ENCODE measurements at regions not wholly inside any gene's neighbourhood (a gene's known extent, or its start where the extent isn't known, plus 50 kb on each side); places are given as distances from the start of the nearest gene placed in this dataset.

- peaks cover 2% of the 10 kb centered on the region for H3K36me3 Mint-ChIP-seq (ENCODE audit: insufficient read depth)
- H3K27ac Mint-ChIP-seq: no peak overlapping the region
- H3K4me1 Mint-ChIP-seq (ENCODE audit: low read depth): peaks cover 1% of the 10 kb centered on the region
- DNase-seq (ENCODE audit: low spot score, unreplicated experiment): no peak
- no peak for TF ChIP-seq CTCF (IDR thresholded peaks at IDR 0.05; ENCODE audit: unreplicated experiment)
- no peak overlapping the region for H3K4me3 Mint-ChIP-seq (ENCODE audit: low read depth)
- H3K9me3 Mint-ChIP-seq (ENCODE audit: low read depth): peaks cover 13% of the 10 kb centered on the region
- H3K27me3 Mint-ChIP-seq: no peaks in the 10 kb centered on the region
Measured at GRCh38 chr3:111472556-111472955, 69.4 kb upstream of the CD96 start.

- no peak overlapping the region for H3K27ac Mint-ChIP-seq
Measured at GRCh38 chr3:111473550-111473949, 68.4 kb upstream of the CD96 start.

GRCh38 chr3:111476701-111477100 is 65.3 kb upstream of the CD96 start:
- H3K27me3 Mint-ChIP-seq: no peaks in the 10 kb centered on the region
- H3K36me3 Mint-ChIP-seq (ENCODE audit: insufficient read depth): no peaks in the 10 kb centered on the region
- peaks cover 1% of the 10 kb centered on the region for H3K4me1 Mint-ChIP-seq (ENCODE audit: low read depth)
- no peak overlapping the region for H3K27ac Mint-ChIP-seq
- no peaks in the 10 kb centered on the region for H3K9me3 Mint-ChIP-seq (ENCODE audit: low read depth)
- no peak for TF ChIP-seq CTCF (IDR thresholded peaks at IDR 0.05; ENCODE audit: unreplicated experiment)
- H3K4me3 Mint-ChIP-seq (ENCODE audit: low read depth): no peak overlapping the region
- no peak for DNase-seq (ENCODE audit: low spot score, unreplicated experiment)

More at GRCh38 chr3:111473550-111473949, 68.4 kb upstream of the CD96 start:
- H3K27me3 Mint-ChIP-seq: no peaks in the 10 kb centered on the region
- H3K4me1 Mint-ChIP-seq (ENCODE audit: low read depth): peaks cover 1% of the 10 kb centered on the region
- H3K36me3 Mint-ChIP-seq (ENCODE audit: insufficient read depth): peaks cover 2% of the 10 kb centered on the region
- no peak for DNase-seq (ENCODE audit: low spot score, unreplicated experiment)
- peaks cover 13% of the 10 kb centered on the region for H3K9me3 Mint-ChIP-seq (ENCODE audit: low read depth)
- H3K4me3 Mint-ChIP-seq (ENCODE audit: low read depth): no peak overlapping the region
- no peak for TF ChIP-seq CTCF (IDR thresholded peaks at IDR 0.05; ENCODE audit: unreplicated experiment)

- Mint-ChIP-seq H3K36me3 (ENCODE audit: insufficient read depth) (no peaks in the 10 kb centered on the region), H3K4me3 (ENCODE audit: low read depth) (no peak overlapping the region)
Measured at GRCh38 chr3:111480091-111480490, 61.9 kb upstream of the CD96 start.

GRCh38 chr3:111481551-111481950 is 60.4 kb upstream of the CD96 start:
- Mint-ChIP-seq H3K27ac (no peak overlapping the region), H3K9me3 (ENCODE audit: low read depth) (peaks cover 5% of the 10 kb centered on the region), H3K36me3 (ENCODE audit: insufficient read depth) (no peaks in the 10 kb centered on the region), H3K4me1 (ENCODE audit: low read depth) (no peaks in the 10 kb centered on the region), H3K27me3 (no peaks in the 10 kb centered on the region), H3K4me3 (ENCODE audit: low read depth) (no peak overlapping the region)
- no peak for DNase-seq (ENCODE audit: low spot score, unreplicated experiment)
- no peak for TF ChIP-seq CTCF (IDR thresholded peaks at IDR 0.05; ENCODE audit: unreplicated experiment)

More at GRCh38 chr3:111480091-111480490, 61.9 kb upstream of the CD96 start:
- TF ChIP-seq CTCF (IDR thresholded peaks at IDR 0.05; ENCODE audit: unreplicated experiment): no peak
- Mint-ChIP-seq H3K9me3 (ENCODE audit: low read depth) (peaks cover 5% of the 10 kb centered on the region), H3K4me1 (ENCODE audit: low read depth) (no peaks in the 10 kb centered on the region), H3K27ac (no peak overlapping the region), H3K27me3 (no peaks in the 10 kb centered on the region)
- no peak for DNase-seq (ENCODE audit: low spot score, unreplicated experiment)
